ENCODE measurements at regions not wholly inside any gene's neighbourhood (a gene's known extent, or its start where the extent isn't known, plus 50 kb on each side); places are given as distances from the start of the nearest gene placed in this dataset.

- Histone ChIP-seq H3K27ac (ENCODE audit: low read length) (no peak overlapping the region), H3K4me2 (ENCODE audit: low read length) (no peak overlapping the region), H3K79me2 (replicated peaks; ENCODE audit: insufficient read depth, low read length) (no peaks in the 10 kb centered on the region), H3K9me2 (ENCODE audit: insufficient read depth, low read length) (no peaks in the 10 kb centered on the region), H3K27me3 (ENCODE audit: insufficient read depth, low read depth, low read length) (no peaks in the 10 kb centered on the region), H4K20me1 (ENCODE audit: insufficient read depth) (no peaks in the 10 kb centered on the region), H2AFZ (ENCODE audit: low read depth, low read length) (no peak overlapping the region), H3K36me3 (ENCODE audit: insufficient read depth, low read length) (no peaks in the 10 kb centered on the region), H3K9me3 (ENCODE audit: low read length) (no peaks in the 10 kb centered on the region), H3K9ac (ENCODE audit: low read length) (no peak overlapping the region), H3K4me3 (ENCODE audit: low read length) (no peak overlapping the region), H3F3A (ENCODE audit: insufficient read depth, low read length, poor library complexity, severe bottlenecking) (no peaks in the 10 kb centered on the region)
- TF ChIP-seq EZH2 (IDR thresholded peaks at IDR 0.05; ENCODE audit: borderline replicate concordance, insufficient read depth, low read length, poor library complexity, severe bottlenecking) (no peak), RAD21 (conservative IDR thresholded peaks at IDR 0.05) (no peak), TAF1 (IDR thresholded peaks at IDR 0.05; ENCODE audit: low read depth) (no peak), SMC3 (conservative IDR thresholded peaks at IDR 0.05; ENCODE audit: poor library complexity) (no peak), MXI1 (conservative IDR thresholded peaks at IDR 0.05; ENCODE audit: poor library complexity, severe bottlenecking) (no peak), POLR2AphosphoS5 (IDR thresholded peaks at IDR 0.05) (no peak), EP300 (conservative IDR thresholded peaks at IDR 0.05; ENCODE audit: poor library complexity, severe bottlenecking) (no peak)
- TF ChIP-seq, protein P1, sequence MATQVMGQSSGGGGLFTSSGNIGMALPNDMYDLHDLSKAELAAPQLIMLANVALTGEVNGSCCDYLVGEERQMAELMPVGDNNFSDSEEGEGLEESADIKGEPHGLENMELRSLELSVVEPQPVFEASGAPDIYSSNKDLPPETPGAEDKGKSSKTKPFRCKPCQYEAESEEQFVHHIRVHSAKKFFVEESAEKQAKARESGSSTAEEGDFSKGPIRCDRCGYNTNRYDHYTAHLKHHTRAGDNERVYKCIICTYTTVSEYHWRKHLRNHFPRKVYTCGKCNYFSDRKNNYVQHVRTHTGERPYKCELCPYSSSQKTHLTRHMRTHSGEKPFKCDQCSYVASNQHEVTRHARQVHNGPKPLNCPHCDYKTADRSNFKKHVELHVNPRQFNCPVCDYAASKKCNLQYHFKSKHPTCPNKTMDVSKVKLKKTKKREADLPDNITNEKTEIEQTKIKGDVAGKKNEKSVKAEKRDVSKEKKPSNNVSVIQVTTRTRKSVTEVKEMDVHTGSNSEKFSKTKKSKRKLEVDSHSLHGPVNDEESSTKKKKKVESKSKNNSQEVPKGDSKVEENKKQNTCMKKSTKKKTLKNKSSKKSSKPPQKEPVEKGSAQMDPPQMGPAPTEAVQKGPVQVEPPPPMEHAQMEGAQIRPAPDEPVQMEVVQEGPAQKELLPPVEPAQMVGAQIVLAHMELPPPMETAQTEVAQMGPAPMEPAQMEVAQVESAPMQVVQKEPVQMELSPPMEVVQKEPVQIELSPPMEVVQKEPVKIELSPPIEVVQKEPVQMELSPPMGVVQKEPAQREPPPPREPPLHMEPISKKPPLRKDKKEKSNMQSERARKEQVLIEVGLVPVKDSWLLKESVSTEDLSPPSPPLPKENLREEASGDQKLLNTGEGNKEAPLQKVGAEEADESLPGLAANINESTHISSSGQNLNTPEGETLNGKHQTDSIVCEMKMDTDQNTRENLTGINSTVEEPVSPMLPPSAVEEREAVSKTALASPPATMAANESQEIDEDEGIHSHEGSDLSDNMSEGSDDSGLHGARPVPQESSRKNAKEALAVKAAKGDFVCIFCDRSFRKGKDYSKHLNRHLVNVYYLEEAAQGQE (IDR thresholded peaks at IDR 0.05; ENCODE audit: borderline replicate concordance) = no peak
- TF ChIP-seq, protein P2, sequence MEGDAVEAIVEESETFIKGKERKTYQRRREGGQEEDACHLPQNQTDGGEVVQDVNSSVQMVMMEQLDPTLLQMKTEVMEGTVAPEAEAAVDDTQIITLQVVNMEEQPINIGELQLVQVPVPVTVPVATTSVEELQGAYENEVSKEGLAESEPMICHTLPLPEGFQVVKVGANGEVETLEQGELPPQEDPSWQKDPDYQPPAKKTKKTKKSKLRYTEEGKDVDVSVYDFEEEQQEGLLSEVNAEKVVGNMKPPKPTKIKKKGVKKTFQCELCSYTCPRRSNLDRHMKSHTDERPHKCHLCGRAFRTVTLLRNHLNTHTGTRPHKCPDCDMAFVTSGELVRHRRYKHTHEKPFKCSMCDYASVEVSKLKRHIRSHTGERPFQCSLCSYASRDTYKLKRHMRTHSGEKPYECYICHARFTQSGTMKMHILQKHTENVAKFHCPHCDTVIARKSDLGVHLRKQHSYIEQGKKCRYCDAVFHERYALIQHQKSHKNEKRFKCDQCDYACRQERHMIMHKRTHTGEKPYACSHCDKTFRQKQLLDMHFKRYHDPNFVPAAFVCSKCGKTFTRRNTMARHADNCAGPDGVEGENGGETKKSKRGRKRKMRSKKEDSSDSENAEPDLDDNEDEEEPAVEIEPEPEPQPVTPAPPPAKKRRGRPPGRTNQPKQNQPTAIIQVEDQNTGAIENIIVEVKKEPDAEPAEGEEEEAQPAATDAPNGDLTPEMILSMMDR (IDR thresholded peaks at IDR 0.05; ENCODE audit: poor library complexity, severe bottlenecking) = no peak
Measured at GRCh38 chr5:171599411-171599810, 180.0 kb downstream of the FGF18 start.

- H3K9me2 ChIP-seq (ENCODE audit: insufficient read depth, low read length) = no peaks in the 10 kb centered on the region
- H3K9me3 ChIP-seq (ENCODE audit: low read length) = no peaks in the 10 kb centered on the region
- no peaks in the 10 kb centered on the region for H3K27me3 ChIP-seq (ENCODE audit: insufficient read depth, low read depth, low read length)
- no peak for TF ChIP-seq EP300 (conservative IDR thresholded peaks at IDR 0.05; ENCODE audit: poor library complexity, severe bottlenecking)
- no peak for TF ChIP-seq MXI1 (conservative IDR thresholded peaks at IDR 0.05; ENCODE audit: poor library complexity, severe bottlenecking)
- TF ChIP-seq, protein P1 (IDR thresholded peaks at IDR 0.05; ENCODE audit: borderline replicate concordance) = no peak
- TF ChIP-seq EZH2 (IDR thresholded peaks at IDR 0.05; ENCODE audit: borderline replicate concordance, insufficient read depth, low read length, poor library complexity, severe bottlenecking) = no peak
- TF ChIP-seq, protein P2 (IDR thresholded peaks at IDR 0.05; ENCODE audit: poor library complexity, severe bottlenecking) = no peak
- no peak for TF ChIP-seq RAD21 (conservative IDR thresholded peaks at IDR 0.05)
- TF ChIP-seq TAF1 (IDR thresholded peaks at IDR 0.05; ENCODE audit: low read depth) = no peak
- TF ChIP-seq SMC3 (conservative IDR thresholded peaks at IDR 0.05; ENCODE audit: poor library complexity) = no peak
- no peak overlapping the region for H3K4me2 ChIP-seq (ENCODE audit: low read length)
- no peaks in the 10 kb centered on the region for H3K79me2 ChIP-seq (replicated peaks; ENCODE audit: insufficient read depth, low read length)
- H3K9ac ChIP-seq (ENCODE audit: low read length) = no peak overlapping the region
- no peak overlapping the region for H3K27ac ChIP-seq (ENCODE audit: low read length)
- H4K20me1 ChIP-seq (ENCODE audit: insufficient read depth) = no peaks in the 10 kb centered on the region
- no peak overlapping the region for H3K4me3 ChIP-seq (ENCODE audit: low read length)
- no peaks in the 10 kb centered on the region for H3F3A ChIP-seq (ENCODE audit: insufficient read depth, low read length, poor library complexity, severe bottlenecking)
- H2AFZ ChIP-seq (ENCODE audit: low read depth, low read length) = no peak overlapping the region
- no peaks in the 10 kb centered on the region for H3K36me3 ChIP-seq (ENCODE audit: insufficient read depth, low read length)
Measured at GRCh38 chr5:171599957-171600612, 180.6 kb downstream of the FGF18 start.

All from neural cell (in vitro differentiated cells).